GM06990 (cell line): ENCODE measurements at regions not wholly inside any gene's neighbourhood (a gene's known extent, or its start where the extent isn't known, plus 50 kb on each side); places are given as distances from the start of the nearest gene placed in this dataset.

Source experiments
- DNase-seq: peaks from one replicate; pipeline ENCODE4 v3.0.0-alpha.2; 2011; ENCODE audit not compliant: insufficient read length; ENCODE audit errors: extremely low read depth
- H3K27me3 ChIP-seq: replicated peaks from 2 replicates; pipeline ENCODE4 v1.6.0; 2011; ENCODE audit warnings: low read length; ENCODE audit not compliant: control insufficient read depth, insufficient read depth
- H3K36me3 ChIP-seq: 2 replicates; pipeline ENCODE4 v1.5.1; 2011; ENCODE audit warnings: low read length; ENCODE audit not compliant: control insufficient read depth, insufficient read depth
- H3K4me3 ChIP-seq: replicated peaks from 2 replicates; pipeline ENCODE4 v1.5.1; 2011; ENCODE audit warnings: low read depth, mild to moderate bottlenecking, control low read depth, low read length
- CTCF ChIP-seq: IDR thresholded peaks from 2 replicates; pipeline ENCODE4 v1.5.1; 2011; ENCODE audit warnings: low read length, control low read depth, mild to moderate bottlenecking, inconsistent platforms; ENCODE audit not compliant: insufficient read depth, poor library complexity, severe bottlenecking

GRCh38 chr1:233777566-233777965, 126.9 kb upstream of the SLC35F3 start:
- no peak overlapping the region for H3K4me3 ChIP-seq
- no peaks in the 10 kb centered on the region for H3K36me3 ChIP-seq
- DNase-seq: no peak
- no peak for TF ChIP-seq CTCF
- no peaks in the 10 kb centered on the region for H3K27me3 ChIP-seq

GRCh38 chr1:233780049-233780448, 124.4 kb upstream of the SLC35F3 start:
- no peaks in the 10 kb centered on the region for H3K27me3 ChIP-seq
- H3K36me3 ChIP-seq: no peaks in the 10 kb centered on the region
- H3K4me3 ChIP-seq: no peak overlapping the region
- no peak for TF ChIP-seq CTCF
- no peak for DNase-seq

GRCh38 chr1:233782937-233783586, 121.4 kb upstream of the SLC35F3 start:
- Histone ChIP-seq H3K4me3 (no peak overlapping the region), H3K27me3 (no peaks in the 10 kb centered on the region)
- TF ChIP-seq CTCF: no peak

GRCh38 chr1:233787599-233787998, 116.9 kb upstream of the SLC35F3 start:
- Histone ChIP-seq H3K36me3 (no peaks in the 10 kb centered on the region), H3K4me3 (no peak overlapping the region), H3K27me3 (no peaks in the 10 kb centered on the region)
- no peak for TF ChIP-seq CTCF
- no peak for DNase-seq

More at GRCh38 chr1:233782937-233783586, 121.4 kb upstream of the SLC35F3 start:
- H3K36me3 ChIP-seq: no peaks in the 10 kb centered on the region
- DNase-seq: no peak

GRCh38 chr1:233788687-233789086, 115.8 kb upstream of the SLC35F3 start:
- no peak for TF ChIP-seq CTCF
- no peaks in the 10 kb centered on the region for H3K27me3 ChIP-seq
- no peak for DNase-seq
- no peaks in the 10 kb centered on the region for H3K36me3 ChIP-seq
- H3K4me3 ChIP-seq: no peak overlapping the region

- Histone ChIP-seq H3K4me3 (no peak overlapping the region), H3K36me3 (no peaks in the 10 kb centered on the region), H3K27me3 (no peaks in the 10 kb centered on the region)
- no peak for TF ChIP-seq CTCF
- no peak for DNase-seq
Observed at GRCh38 chr1:233790121-233790520, 114.4 kb upstream of the SLC35F3 start.
